GM12872 (cell line): ENCODE measurements at regions not wholly inside any gene's neighbourhood (a gene's known extent, or its start where the extent isn't known, plus 50 kb on each side); places are given as distances from the start of the nearest gene placed in this dataset.

Experiments
- TF ChIP-seq, protein P1 (sequence below): IDR thresholded peaks from 3 replicates; pipeline ENCODE4 v1.5.1; 2011; ENCODE audit warnings: low read depth, mild to moderate bottlenecking, low read length, moderate library complexity; ENCODE audit not compliant: insufficient read depth

GRCh38 chr15:53448232-53449015 is 311.0 kb downstream of the WDR72 start:
- TF ChIP-seq, protein P1, sequence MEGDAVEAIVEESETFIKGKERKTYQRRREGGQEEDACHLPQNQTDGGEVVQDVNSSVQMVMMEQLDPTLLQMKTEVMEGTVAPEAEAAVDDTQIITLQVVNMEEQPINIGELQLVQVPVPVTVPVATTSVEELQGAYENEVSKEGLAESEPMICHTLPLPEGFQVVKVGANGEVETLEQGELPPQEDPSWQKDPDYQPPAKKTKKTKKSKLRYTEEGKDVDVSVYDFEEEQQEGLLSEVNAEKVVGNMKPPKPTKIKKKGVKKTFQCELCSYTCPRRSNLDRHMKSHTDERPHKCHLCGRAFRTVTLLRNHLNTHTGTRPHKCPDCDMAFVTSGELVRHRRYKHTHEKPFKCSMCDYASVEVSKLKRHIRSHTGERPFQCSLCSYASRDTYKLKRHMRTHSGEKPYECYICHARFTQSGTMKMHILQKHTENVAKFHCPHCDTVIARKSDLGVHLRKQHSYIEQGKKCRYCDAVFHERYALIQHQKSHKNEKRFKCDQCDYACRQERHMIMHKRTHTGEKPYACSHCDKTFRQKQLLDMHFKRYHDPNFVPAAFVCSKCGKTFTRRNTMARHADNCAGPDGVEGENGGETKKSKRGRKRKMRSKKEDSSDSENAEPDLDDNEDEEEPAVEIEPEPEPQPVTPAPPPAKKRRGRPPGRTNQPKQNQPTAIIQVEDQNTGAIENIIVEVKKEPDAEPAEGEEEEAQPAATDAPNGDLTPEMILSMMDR, result no peak

GRCh38 chr15:53447742-53448141 is 311.7 kb downstream of the WDR72 start:
- TF ChIP-seq, protein P1, result no peak

DNA sequence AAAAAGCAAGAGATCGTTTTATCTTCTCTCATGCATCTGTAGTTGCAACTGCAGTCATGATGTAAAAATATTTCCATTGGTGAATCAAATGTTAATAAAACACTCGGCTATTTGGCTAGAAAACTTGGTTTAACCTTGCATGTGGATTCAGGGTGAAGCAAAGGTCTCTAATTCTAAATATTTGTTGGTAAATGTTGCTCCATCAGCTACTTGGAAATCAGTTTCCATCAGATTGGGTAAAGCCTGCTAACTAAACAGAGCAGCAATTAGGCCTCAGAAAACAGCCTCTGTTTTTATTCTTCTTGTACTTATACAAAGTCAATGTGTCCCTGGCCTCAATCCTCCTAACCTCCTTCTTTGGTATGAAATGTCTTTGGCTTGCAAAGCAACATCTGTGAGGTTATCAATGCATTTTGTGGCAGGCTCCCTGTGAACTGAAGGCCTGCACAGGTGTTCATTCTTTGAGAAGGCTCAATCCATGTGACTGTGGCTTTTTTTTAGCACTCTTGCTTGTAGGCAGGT is 312.3 kb downstream of the WDR72 start:
- TF ChIP-seq, protein P1, result no peak

DNA sequence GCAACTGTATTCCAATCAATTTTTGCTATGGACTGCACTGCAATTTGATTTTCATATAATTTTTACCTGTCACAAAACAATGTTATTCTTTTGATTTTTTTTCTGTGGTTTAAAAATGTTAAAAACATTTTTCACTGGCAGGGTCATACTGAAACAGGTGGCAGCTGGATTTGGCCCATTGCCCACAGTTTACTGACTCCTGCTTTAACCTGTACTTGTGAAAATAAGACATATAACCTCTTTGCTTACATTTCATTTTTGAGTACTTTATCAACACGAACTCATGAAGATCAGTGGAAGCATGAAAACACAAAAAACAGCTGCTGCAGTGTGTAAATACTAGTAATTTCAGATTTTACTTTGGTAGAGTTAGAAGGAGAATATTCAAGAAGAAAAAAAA is 313.1 kb downstream of the WDR72 start:
- TF ChIP-seq, protein P1, result no peak

DNA sequence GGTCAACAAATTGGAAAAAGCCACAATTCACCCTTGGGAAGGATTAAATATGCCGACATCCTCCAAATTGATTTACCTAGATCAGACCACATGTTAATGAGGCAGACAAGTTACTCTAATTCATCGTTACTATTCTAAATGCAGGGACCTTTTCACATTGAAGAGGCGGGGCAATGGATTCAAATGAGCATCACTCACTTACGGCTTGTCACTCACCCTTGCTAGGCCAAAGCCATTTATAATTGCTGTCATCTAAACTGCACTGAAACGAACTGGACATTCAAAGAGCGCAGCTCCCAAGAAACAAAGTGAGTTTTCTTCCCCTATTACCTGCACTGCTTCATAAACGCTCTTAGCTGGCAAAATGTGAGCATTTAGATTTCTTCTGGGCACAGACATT is 313.9 kb downstream of the WDR72 start:
- TF ChIP-seq, protein P1, result no peak

DNA sequence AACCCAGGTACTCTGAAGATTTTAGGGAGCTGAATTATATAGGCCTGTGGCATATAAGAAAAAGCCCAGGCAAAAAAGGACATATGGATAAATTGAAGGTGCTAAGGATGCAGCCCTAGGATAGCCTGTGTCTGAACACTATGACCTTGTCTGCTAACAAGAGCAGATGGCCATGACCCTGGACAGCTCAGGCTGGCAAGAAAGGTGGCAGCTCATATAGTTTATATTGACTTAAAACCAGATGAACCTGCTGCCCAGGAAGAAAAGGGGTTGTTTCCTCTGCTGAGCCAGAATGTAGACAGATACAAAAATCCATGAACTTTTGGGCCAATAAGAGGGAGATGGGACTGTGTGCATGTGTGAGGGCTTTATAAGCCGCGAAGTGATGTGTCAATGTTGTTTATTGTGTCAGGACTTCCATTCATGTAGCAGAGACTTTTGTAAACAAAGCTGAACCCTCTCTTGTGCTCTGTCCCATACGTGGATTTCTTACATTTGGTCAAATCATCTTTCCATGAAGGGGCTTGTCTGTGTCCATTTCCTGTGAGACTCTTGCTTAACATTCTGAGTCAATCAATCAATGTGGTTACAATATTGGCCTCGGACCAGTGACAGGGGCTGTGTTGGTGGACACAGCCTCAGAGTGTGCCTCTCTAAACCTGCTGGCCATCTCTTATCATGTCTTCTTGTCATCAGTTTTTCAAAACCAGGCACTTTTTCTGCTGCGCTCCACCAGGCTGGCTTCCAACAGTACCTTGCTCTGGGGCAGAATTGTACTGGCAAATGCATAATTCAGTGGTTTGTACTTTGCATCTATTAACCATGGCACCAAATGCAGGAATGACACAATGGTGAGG is 321.2 kb downstream of the WDR72 start:
- TF ChIP-seq, protein P1, result no peak

GRCh38 chr15:53437366-53437765 is 322.1 kb downstream of the WDR72 start:
- TF ChIP-seq, protein P1, result no peak
